ENCODE measurements at regions not wholly inside any gene's neighbourhood (a gene's known extent, or its start where the extent isn't known, plus 50 kb on each side); places are given as distances from the start of the nearest gene placed in this dataset.

DNA sequence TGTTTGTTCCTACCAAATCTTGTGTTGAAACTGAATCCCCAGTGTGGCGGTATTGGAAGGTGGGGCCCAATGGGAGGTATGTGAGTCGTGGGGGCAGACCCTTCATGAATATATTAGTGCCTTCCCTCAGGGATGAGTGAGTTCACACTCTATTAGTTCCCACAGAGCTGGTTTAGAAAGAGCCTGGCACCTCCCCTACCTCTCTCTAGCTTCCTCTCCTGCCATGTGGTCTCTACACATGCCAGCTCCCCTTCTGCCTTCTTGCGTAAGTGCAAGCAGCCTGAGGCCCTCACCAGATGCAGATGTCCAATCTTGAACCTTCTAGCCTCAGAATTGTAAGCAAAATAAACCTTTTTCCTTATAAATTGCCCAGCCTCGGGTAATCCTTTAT is 105.8 kb downstream of the SPTSSA start:
- TF ChIP-seq EP300 (IDR thresholded peaks at IDR 0.05): no peak
- TF ChIP-seq CTCF (IDR thresholded peaks at IDR 0.05): no peak
- TF ChIP-seq ESRRA (IDR thresholded peaks at IDR 0.05; ENCODE audit: borderline replicate concordance, low read length): no peak
- no peak for TF ChIP-seq PBX3 (IDR thresholded peaks at IDR 0.05)
- no peak for TF ChIP-seq ELK1 (IDR thresholded peaks at IDR 0.05; ENCODE audit: low read depth, low read length)
- no peak for TF ChIP-seq REST (IDR thresholded peaks at IDR 0.05)
- TF ChIP-seq, protein P1, sequence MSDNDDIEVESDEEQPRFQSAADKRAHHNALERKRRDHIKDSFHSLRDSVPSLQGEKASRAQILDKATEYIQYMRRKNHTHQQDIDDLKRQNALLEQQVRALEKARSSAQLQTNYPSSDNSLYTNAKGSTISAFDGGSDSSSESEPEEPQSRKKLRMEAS (IDR thresholded peaks at IDR 0.05): no peak
- no peak for TF ChIP-seq RFX5 (IDR thresholded peaks at IDR 0.05)
- TF ChIP-seq CEBPB (IDR thresholded peaks at IDR 0.05): no peak
- TF ChIP-seq, protein P2, sequence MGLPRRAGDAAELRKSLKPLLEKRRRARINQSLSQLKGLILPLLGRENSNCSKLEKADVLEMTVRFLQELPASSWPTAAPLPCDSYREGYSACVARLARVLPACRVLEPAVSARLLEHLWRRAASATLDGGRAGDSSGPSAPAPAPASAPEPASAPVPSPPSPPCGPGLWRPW (IDR thresholded peaks at IDR 0.05): no peak
